Esophagus squamous epithelium (tissue), 4 donors: ENCODE measurements at regions not wholly inside any gene's neighbourhood (a gene's known extent, or its start where the extent isn't known, plus 50 kb on each side); places are given as distances from the start of the nearest gene placed in this dataset.

ENCODE experiments used
- POLR2A ChIP-seq, 4 donors: fragments of 450-650 bp; IDR thresholded peaks; one replicate each; pipeline ENCODE4 v1.6.1; 2017; ENCODE audit warnings: antibody characterized with exemption in 4 of 4, mild to moderate bottlenecking in 4 of 4, moderate library complexity in 3 of 4
- TF ChIP-seq, protein P1 (sequence below), 6 experiments: fragments of 450-650 bp in 4 of 6; fragments of 200-600 bp in 2 of 6; sonication (generic) in 2 of 6; IDR thresholded peaks; one replicate each; pipeline ENCODE4 v1.5.1; 2016 to 2019; ENCODE audit warnings: antibody characterized with exemption in 6 of 6, mild to moderate bottlenecking in 4 of 6, moderate library complexity in 4 of 6

DNA sequence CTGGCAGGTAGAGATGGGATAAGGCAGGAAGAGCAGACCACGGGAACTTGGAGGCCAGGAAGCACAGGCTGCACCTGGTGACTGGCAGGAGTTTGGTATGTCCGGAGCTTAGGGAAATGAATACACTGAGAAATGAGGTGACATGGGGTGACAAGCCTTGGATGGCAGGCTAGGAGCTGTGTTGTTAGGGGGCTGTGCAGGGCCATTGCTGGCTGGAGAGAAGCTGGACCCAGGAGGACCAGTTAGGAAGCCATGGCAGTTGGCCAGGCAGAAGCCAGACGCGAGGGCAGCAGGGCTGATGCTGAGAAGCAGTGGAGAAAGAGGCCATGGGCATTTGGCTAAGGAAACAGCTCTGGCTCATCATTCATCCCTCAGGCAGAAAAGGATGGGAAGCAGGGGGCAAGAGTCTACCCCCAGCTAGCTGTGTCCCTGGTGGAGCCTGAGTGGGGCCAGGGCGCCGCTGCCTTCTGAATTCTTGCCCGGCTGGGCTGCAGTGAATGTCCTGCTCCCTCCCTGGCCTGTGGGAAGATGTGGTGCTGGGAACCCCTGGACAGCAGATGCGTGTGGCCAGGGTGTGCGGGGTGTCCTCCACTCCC is 255.8 kb downstream of the FAM43A start:
- TF ChIP-seq POLR2A (IDR thresholded peaks at IDR 0.05) = no peak
- TF ChIP-seq, protein P1, sequence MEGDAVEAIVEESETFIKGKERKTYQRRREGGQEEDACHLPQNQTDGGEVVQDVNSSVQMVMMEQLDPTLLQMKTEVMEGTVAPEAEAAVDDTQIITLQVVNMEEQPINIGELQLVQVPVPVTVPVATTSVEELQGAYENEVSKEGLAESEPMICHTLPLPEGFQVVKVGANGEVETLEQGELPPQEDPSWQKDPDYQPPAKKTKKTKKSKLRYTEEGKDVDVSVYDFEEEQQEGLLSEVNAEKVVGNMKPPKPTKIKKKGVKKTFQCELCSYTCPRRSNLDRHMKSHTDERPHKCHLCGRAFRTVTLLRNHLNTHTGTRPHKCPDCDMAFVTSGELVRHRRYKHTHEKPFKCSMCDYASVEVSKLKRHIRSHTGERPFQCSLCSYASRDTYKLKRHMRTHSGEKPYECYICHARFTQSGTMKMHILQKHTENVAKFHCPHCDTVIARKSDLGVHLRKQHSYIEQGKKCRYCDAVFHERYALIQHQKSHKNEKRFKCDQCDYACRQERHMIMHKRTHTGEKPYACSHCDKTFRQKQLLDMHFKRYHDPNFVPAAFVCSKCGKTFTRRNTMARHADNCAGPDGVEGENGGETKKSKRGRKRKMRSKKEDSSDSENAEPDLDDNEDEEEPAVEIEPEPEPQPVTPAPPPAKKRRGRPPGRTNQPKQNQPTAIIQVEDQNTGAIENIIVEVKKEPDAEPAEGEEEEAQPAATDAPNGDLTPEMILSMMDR (IDR thresholded peaks at IDR 0.05) = no peak
